SU-DHL-6 (cell line): ENCODE measurements at regions not wholly inside any gene's neighbourhood (a gene's known extent, or its start where the extent isn't known, plus 50 kb on each side); places are given as distances from the start of the nearest gene placed in this dataset.

ENCODE experiments used
- CTCF ChIP-seq: fragments of 200-600 bp; sonication (generic); IDR thresholded peaks from one replicate; pipeline ENCODE4 v1.5.1; 2017; ENCODE audit warnings: antibody characterized with exemption, mild to moderate bottlenecking, low read length, moderate library complexity; ENCODE audit not compliant: insufficient read depth, poor library complexity, severe bottlenecking
- EZH2phosphoT487 ChIP-seq: fragments of 200-600 bp; sonication (generic), shearing (Covaris generic); conservative IDR thresholded peaks from 2 replicates; pipeline ENCODE4 v1.6.1; 2018; ENCODE audit warnings: mild to moderate bottlenecking, antibody characterized with exemption, low read length, moderate library complexity, mixed read lengths

- TF ChIP-seq CTCF (no peak), EZH2phosphoT487 (no peak)
These were observed 70.5 kb downstream of the CHST2 start for GRCh38 chr3:143190101-143190500.
